ENCODE measurements at regions not wholly inside any gene's neighbourhood (a gene's known extent, or its start where the extent isn't known, plus 50 kb on each side); places are given as distances from the start of the nearest gene placed in this dataset.

DNA sequence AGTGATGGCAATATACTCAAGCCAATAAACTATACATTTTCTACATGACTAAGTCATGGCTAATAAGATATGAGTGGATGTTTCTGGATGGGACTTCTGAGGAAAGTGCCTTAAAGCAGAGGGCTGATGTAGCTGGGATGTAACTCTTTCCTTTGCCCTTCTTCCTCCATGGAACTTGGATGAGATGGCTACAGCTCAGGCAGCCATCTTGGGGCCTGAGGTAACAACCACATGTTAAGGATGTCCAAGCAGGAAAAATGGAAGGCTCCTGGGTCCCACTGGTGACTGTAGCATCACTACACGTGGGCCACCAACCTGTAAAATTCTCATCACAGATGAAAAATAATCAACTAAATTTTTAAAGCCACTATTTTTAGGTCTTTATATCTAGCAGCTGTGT is 54.4 kb upstream of the GRIP1 start:
- no peak for DNase-seq (ENCODE audit: low spot score in 2 of 2)
- no peak for TF ChIP-seq EP300 (IDR thresholded peaks at IDR 0.05)
- TF ChIP-seq, protein P1, sequence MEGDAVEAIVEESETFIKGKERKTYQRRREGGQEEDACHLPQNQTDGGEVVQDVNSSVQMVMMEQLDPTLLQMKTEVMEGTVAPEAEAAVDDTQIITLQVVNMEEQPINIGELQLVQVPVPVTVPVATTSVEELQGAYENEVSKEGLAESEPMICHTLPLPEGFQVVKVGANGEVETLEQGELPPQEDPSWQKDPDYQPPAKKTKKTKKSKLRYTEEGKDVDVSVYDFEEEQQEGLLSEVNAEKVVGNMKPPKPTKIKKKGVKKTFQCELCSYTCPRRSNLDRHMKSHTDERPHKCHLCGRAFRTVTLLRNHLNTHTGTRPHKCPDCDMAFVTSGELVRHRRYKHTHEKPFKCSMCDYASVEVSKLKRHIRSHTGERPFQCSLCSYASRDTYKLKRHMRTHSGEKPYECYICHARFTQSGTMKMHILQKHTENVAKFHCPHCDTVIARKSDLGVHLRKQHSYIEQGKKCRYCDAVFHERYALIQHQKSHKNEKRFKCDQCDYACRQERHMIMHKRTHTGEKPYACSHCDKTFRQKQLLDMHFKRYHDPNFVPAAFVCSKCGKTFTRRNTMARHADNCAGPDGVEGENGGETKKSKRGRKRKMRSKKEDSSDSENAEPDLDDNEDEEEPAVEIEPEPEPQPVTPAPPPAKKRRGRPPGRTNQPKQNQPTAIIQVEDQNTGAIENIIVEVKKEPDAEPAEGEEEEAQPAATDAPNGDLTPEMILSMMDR (IDR thresholded peaks at IDR 0.05): no peak
- no peak for TF ChIP-seq POLR2A (IDR thresholded peaks at IDR 0.05)
- H3K4me3 ChIP-seq: no peak overlapping the region
- no peak overlapping the region for H3K27ac ChIP-seq
- no peaks in the 10 kb centered on the region for H3K4me1 ChIP-seq
- no peaks in the 10 kb centered on the region for H3K36me3 ChIP-seq
- 64 to 83% methylated on average over 1 of the region's 1 CpG for WGBS, 2 donors
- H3K27me3 ChIP-seq: no peaks in the 10 kb centered on the region
- no peaks in the 10 kb centered on the region for H3K9me3 ChIP-seq

DNA sequence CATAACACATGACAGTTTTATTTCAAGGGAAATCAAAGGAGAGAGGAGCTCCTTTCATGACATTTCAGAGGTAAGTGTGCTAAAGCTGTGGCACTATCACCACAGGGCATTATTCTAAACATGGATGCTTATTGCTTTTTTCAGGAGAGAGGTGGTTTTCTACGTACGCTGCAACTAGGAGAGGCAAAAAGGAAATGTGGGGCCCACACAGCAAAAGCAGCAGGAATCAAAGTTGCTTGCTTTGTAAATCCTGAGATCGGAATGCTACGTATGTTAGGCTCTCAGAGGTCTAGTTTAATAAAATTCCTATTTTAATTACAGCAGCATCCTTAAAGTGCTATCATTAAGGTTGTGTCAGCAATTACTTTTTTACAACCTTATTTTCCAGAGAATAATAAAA is 55.0 kb upstream of the GRIP1 start:
- no peaks in the 10 kb centered on the region for H3K36me3 ChIP-seq
- WGBS, 2 donors: 63 to 72% methylated on average over 4 of the region's 4 CpGs
- TF ChIP-seq EP300 (IDR thresholded peaks at IDR 0.05) (no peak), POLR2A (IDR thresholded peaks at IDR 0.05) (no peak)
- TF ChIP-seq, protein P1 (IDR thresholded peaks at IDR 0.05): no peak
- no peaks in the 10 kb centered on the region for H3K4me1 ChIP-seq
- no peak for DNase-seq (ENCODE audit: low spot score in 2 of 2)
- no peaks in the 10 kb centered on the region for H3K27me3 ChIP-seq
- no peaks in the 10 kb centered on the region for H3K9me3 ChIP-seq
- no peak overlapping the region for H3K4me3 ChIP-seq
- no peak overlapping the region for H3K27ac ChIP-seq

DNA sequence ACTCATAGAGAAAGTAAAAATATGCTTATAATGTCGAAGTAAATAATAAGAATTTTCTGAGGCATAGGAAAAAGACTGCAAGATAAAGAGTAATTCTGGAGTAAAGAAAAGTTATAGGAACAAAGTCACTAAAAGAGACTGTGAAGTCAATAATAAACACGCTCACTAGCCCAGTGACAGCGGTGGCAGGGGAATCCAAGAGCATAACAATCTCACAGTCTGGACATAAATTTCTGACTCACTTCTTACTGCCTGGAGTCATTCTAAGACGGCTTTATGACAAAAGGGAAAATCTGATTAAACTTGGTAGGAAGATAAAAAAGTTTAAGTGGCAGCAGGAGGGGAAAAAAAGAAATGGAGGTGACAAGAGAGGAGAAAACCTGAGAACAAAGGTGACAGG is 56.4 kb upstream of the GRIP1 start:
- no peaks in the 10 kb centered on the region for H3K27me3 ChIP-seq
- no peak for DNase-seq (ENCODE audit: low spot score in 2 of 2)
- no peak overlapping the region for H3K27ac ChIP-seq
- H3K4me3 ChIP-seq: no peak overlapping the region
- 79 to 86% methylated on average over 4 of the region's 4 CpGs for WGBS, 2 donors
- H3K36me3 ChIP-seq: no peaks in the 10 kb centered on the region
- no peaks in the 10 kb centered on the region for H3K9me3 ChIP-seq
- no peaks in the 10 kb centered on the region for H3K4me1 ChIP-seq
- TF ChIP-seq, protein P1 (IDR thresholded peaks at IDR 0.05): no peak
- no peak for TF ChIP-seq POLR2A (IDR thresholded peaks at IDR 0.05)
- no peak for TF ChIP-seq EP300 (IDR thresholded peaks at IDR 0.05)

DNA sequence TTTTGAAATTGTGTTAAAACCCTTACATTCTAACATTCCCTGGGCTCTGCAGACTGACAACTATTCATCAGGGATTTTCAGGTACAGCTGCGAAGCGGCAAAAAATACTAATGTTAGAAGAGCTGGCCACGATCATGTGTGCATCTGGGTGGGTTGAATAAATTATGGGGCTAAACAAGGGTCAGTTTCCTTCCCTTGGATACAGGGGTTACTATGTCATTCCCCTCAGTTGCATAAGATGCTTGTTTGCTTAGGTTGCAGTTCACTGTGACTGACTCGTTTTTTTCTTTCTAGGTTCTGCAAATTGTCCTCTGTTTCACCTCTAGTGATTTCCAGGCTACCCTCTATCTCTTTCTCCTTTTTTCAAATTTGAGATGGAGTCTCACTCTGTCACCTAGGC is 58.1 kb upstream of the GRIP1 start:
- no peak for DNase-seq (ENCODE audit: low spot score in 2 of 2)
- Histone ChIP-seq H3K4me1 (no peaks in the 10 kb centered on the region), H3K36me3 (no peaks in the 10 kb centered on the region), H3K27ac (no peak overlapping the region), H3K9me3 (no peaks in the 10 kb centered on the region), H3K27me3 (no peaks in the 10 kb centered on the region), H3K4me3 (no peak overlapping the region)
- no peak for TF ChIP-seq EP300 (IDR thresholded peaks at IDR 0.05)
- TF ChIP-seq, protein P1 (IDR thresholded peaks at IDR 0.05): no peak
- no peak for TF ChIP-seq POLR2A (IDR thresholded peaks at IDR 0.05)
- 52 to 58% methylated on average over 4 of the region's 4 CpGs for whole genome bisulfite sequencing, 2 donors

DNA sequence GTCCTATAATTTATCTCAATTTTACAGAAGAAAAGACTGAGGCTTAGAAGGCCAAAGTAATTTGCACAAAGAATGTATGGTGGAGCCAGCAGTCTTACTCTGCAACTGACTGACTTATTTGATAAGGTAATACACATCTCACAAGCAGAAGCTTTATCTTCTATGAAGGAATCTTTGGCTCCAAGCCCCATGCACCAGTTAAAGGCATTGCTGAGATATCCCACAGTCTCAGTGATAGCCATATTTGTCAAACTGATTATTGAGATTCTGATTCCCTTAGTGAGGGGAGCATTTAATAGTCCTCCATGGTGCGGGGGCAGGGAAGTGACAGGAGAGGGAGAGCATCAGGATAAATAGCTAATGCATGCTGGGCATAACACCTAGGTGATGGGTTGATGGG is 60.4 kb upstream of the GRIP1 start:
- no peaks in the 10 kb centered on the region for H3K4me1 ChIP-seq
- H3K27ac ChIP-seq: no peak overlapping the region
- no peaks in the 10 kb centered on the region for H3K27me3 ChIP-seq
- H3K4me3 ChIP-seq: no peak overlapping the region
- TF ChIP-seq EP300 (IDR thresholded peaks at IDR 0.05) (no peak), POLR2A (IDR thresholded peaks at IDR 0.05) (no peak)
- TF ChIP-seq, protein P1 (IDR thresholded peaks at IDR 0.05): no peak
- H3K36me3 ChIP-seq: no peaks in the 10 kb centered on the region
- DNase-seq (ENCODE audit: low spot score in 2 of 2): no peak
- no peaks in the 10 kb centered on the region for H3K9me3 ChIP-seq
- WGBS, 2 donors: 100% methylated on average over 1 of the region's 1 CpG

Data from tibial nerve (tissue), 4 donors.